HepG2 (cell line): ENCODE measurements at regions not wholly inside any gene's neighbourhood (a gene's known extent, or its start where the extent isn't known, plus 50 kb on each side); places are given as distances from the start of the nearest gene placed in this dataset.

Experiments used
- ATAC-seq: fragments of 200-7000 bp; cut with Tn5 transposase; 3 replicates; pipeline ENCODE4 v1.9.1; 2020; ENCODE audit warnings: mild to moderate bottlenecking, moderate library complexity
- BruUV-seq: library from RNA; stranded (reverse); fragments of 400-500 nt; replicated peaks from 2 replicates; lab custom pipeline; 2021; lab: Mats Ljungman, UMichigan
- CTCF ChIA-PET: fragments of 300-600 bp; formaldehyde crosslinking; extraction: SDS; loops from one replicate; lab custom pipeline; 2021; ENCODE audit warnings: low total read pairs, inconsistent platforms, low intra/inter-chr PET ratio; lab: Yijun Ruan, JAX
- POLR2A ChIA-PET: fragments of 350-600 bp; sonication (Branson Sonifier 250); formaldehyde crosslinking; loops from one replicate; lab custom pipeline; 2020; ENCODE audit warnings: antibody characterized with exemption, inconsistent platforms; lab: Yijun Ruan, JAX
- DNase-seq: peaks from one replicate; pipeline ENCODE4 v3.0.0-alpha.2; 2015; ENCODE audit warnings: low spot score
- FAIRE-seq: peaks from 3 replicates; lab custom pipeline; 2011; peaks lifted over from hg19 to GRCh38; lab: Jason Lieb, UNC
- H2AFZ ChIP-seq: one replicate; pipeline ENCODE4 v1.6.1; 2011; ENCODE audit warnings: low read length, inconsistent platforms
- H3K27ac ChIP-seq: fragments of 300-600 bp; 3 replicates; pipeline ENCODE4 v1.8.0; 2011; ENCODE audit warnings: mixed run types, mild to moderate bottlenecking, mixed read lengths, low read length, inconsistent platforms; ENCODE audit not compliant: insufficient read depth; ENCODE audit errors: extremely low read length
- H3K27me3 ChIP-seq, 2 experiments: fragments of 200-600 bp in 1 of 2; 2 replicates in 1 of 2; 3 replicates in 1 of 2; pipeline versions ENCODE4 v1.6.0 to v1.8.0; 2011; ENCODE audit warnings: low read length in 2 of 2, mild to moderate bottlenecking in 2 of 2, moderate library complexity in 2 of 2, inconsistent platforms in 1 of 2; ENCODE audit not compliant: insufficient read depth in 2 of 2, control insufficient read depth in 1 of 2
- H3K36me3 ChIP-seq, 2 experiments: fragments of 200-600 bp in 1 of 2; replicated peaks in 1 of 2; 2 replicates in 1 of 2; 3 replicates in 1 of 2; pipeline versions ENCODE4 v1.5.1 to v1.8.0; 2011; ENCODE audit warnings: low read length in 2 of 2, inconsistent platforms in 1 of 2; ENCODE audit not compliant: insufficient read depth in 2 of 2, control insufficient read depth in 1 of 2
- H3K4me1 ChIP-seq: 2 replicates; pipeline ENCODE4 v1.5.1; 2012; ENCODE audit warnings: low read length, inconsistent platforms; ENCODE audit not compliant: insufficient read depth
- H3K4me2 ChIP-seq: 2 replicates; pipeline ENCODE4 v1.6.0; 2011; ENCODE audit warnings: low read depth, low read length, inconsistent platforms
- H3K4me3 ChIP-seq, 3 experiments: fragments of 200-600 bp in 1 of 3; sonication (generic), shearing (Covaris generic) in 1 of 3; replicated peaks in 1 of 3; 2 replicates each; pipeline ENCODE4 v1.5.1; 2011 to 2016; ENCODE audit warnings: low read length in 3 of 3, inconsistent platforms in 2 of 3, low read depth in 2 of 3, mild to moderate bottlenecking in 2 of 3, control low read depth in 1 of 3, mixed read lengths in 1 of 3; ENCODE audit not compliant: insufficient read depth in 1 of 3
- H3K79me2 ChIP-seq: one replicate; pipeline ENCODE4 v1.6.1; 2011; ENCODE audit warnings: low read length, inconsistent platforms; ENCODE audit not compliant: insufficient read depth
- H3K9ac ChIP-seq: 2 replicates; pipeline ENCODE4 v1.6.0; 2011; ENCODE audit warnings: mild to moderate bottlenecking, low read depth, low read length, inconsistent platforms; ENCODE audit not compliant: insufficient read depth
- H3K9me3 ChIP-seq: 2 replicates; pipeline ENCODE4 v1.5.1; 2012; ENCODE audit warnings: mild to moderate bottlenecking, low read length
- H4K20me1 ChIP-seq: 2 replicates; pipeline ENCODE4 v1.6.0; 2011; ENCODE audit warnings: inconsistent platforms, mild to moderate bottlenecking, low read length, moderate library complexity; ENCODE audit not compliant: insufficient read depth
- LBX2 ChIP-seq: sonication (generic); formaldehyde crosslinking; IDR thresholded peaks from 2 replicates; pipeline ENCODE4 v1.5.0; 2020; ENCODE audit warnings: missing genetic modification reagents, mild to moderate bottlenecking, borderline replicate concordance
- MTA3 ChIP-seq: sonication (generic); formaldehyde crosslinking; IDR thresholded peaks from 2 replicates; pipeline ENCODE4 v1.4.0; 2020; ENCODE audit warnings: missing genetic modification reagents
- RNF2 ChIP-seq: fragments of 450-650 bp; conservative IDR thresholded peaks from 2 replicates; pipeline ENCODE4 v1.6.1; 2016; ENCODE audit warnings: low read depth
- ZNF512 ChIP-seq: sonication (generic); formaldehyde crosslinking; IDR thresholded peaks from 2 replicates; pipeline ENCODE4 v1.4.0; 2020; ENCODE audit warnings: mild to moderate bottlenecking, missing genetic modification reagents
- WGBS: methylation state at CpG from one replicate; pipeline ENCODE4 v1.1.6; 2017; ENCODE audit warnings: low lambda C conversion rate; 5-methylcytosine and 5-hydroxymethylcytosine counted together
- in situ Hi-C: cut with HindIII; loops from 2 replicates; pipeline ENCODE4 v1.10.0; 2017; ENCODE audit warnings: low pct_unique_long_range_greater_than_20kb; ENCODE audit not compliant: extremely low pct_ligation_motif_present
- intact Hi-C: fragments of 100-400 bp; cut with micrococcal nuclease; formaldehyde crosslinking; loops from one replicate; pipeline ENCODE4 v1.10.0; 2022; ENCODE audit not compliant: unreplicated experiment
- TF ChIP-seq, protein P1 (sequence below): sonication (generic); formaldehyde crosslinking; IDR thresholded peaks from 2 replicates; pipeline ENCODE4 v1.4.0; 2020; ENCODE audit warnings: missing genetic modification reagents; ENCODE audit errors: not compliant biosample characterization

DNA sequence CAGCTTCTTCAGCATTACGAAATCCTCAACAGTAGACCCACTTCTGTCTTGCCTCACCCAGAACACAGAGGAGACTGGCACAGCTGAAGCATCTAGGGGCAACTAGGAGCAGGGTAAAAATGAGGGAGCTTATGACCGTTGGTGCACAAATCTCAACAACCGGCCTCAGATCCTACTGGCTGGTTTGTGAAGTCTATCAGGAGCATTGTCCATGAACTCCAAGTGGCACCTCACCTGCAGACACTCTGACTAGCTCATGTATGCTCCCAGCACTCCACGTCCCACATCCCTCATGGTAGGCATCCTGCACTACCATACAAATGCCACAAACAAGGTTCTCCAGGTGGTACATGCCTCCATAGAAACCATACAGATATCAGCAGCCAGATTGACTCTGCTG is 163.1 kb downstream of the TLE3 start (continued):
- TF ChIP-seq ZNF512 (CRISPR knock-in tag), result no peak
- no peak for TF ChIP-seq RNF2
- no peak for TF ChIP-seq MTA3
- TF ChIP-seq LBX2 (CRISPR knock-in tag), result no peak

GRCh38 chr15:69939513-69940440 is 157.9 kb downstream of the TLE3 start:
- no peaks in the 10 kb centered on the region for H3K9me3 ChIP-seq
- no peaks in the 10 kb centered on the region for H3K79me2 ChIP-seq
- no peak overlapping the region for H3K4me2 ChIP-seq
- ChIA-PET CTCF (no interaction called here), POLR2A (no interaction called here)
- DNase-seq (no peak), ATAC-seq (no peak), FAIRE-seq (no peak)
- BruUV-seq, result no TSS peak
- peaks cover 5 to 49% of the 10 kb centered on the region in 2 experiments; a peak in 3 of 5 replicates for H3K27me3 ChIP-seq
- no peaks in the 10 kb centered on the region for H4K20me1 ChIP-seq
- in situ Hi-C loops, result no loop called here
- intact Hi-C loops, result no loop called here
- H3K27ac ChIP-seq, result no peak overlapping the region
- WGBS, result 44% methylated on average over 5 of the region's 7 CpGs
- H3K4me1 ChIP-seq, result no peaks in the 10 kb centered on the region
- TF ChIP-seq, protein P1, sequence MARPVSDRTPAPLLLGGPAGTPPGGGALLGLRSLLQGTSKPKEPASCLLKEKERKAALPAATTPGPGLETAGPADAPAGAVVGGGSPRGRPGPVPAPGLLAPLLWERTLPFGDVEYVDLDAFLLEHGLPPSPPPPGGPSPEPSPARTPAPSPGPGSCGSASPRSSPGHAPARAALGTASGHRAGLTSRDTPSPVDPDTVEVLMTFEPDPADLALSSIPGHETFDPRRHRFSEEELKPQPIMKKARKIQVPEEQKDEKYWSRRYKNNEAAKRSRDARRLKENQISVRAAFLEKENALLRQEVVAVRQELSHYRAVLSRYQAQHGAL, result no peak
- no peaks in the 10 kb centered on the region for H3K36me3 ChIP-seq
- no peak overlapping the region for H2AFZ ChIP-seq
- no peak overlapping the region for H3K9ac ChIP-seq
- no peak overlapping the region for H3K4me3 ChIP-seq
